Liver (tissue), 8 donors: ENCODE measurements at regions not wholly inside any gene's neighbourhood (a gene's known extent, or its start where the extent isn't known, plus 50 kb on each side); places are given as distances from the start of the nearest gene placed in this dataset.

Source experiments
- DNase-seq: peaks from one replicate; pipeline ENCODE4 v3.0.0-alpha.2; 2017; ENCODE audit warnings: low spot score
- H3K27ac ChIP-seq, 2 donors: one replicate each; pipeline ENCODE4 v1.7.0; 2013; ENCODE audit warnings: inconsistent platforms in 2 of 2, low read length in 2 of 2, control low read depth in 1 of 2, low read depth in 1 of 2, mild to moderate bottlenecking in 1 of 2
- H3K27me3 ChIP-seq, 4 donors: one replicate each; pipeline versions ENCODE4 v1.6.1 to v1.7.0; 2013; ENCODE audit warnings: low read length in 3 of 4, inconsistent platforms in 1 of 4, mild to moderate bottlenecking in 1 of 4, moderate library complexity in 1 of 4; ENCODE audit not compliant: control insufficient read depth in 4 of 4, insufficient read depth in 4 of 4
- H3K36me3 ChIP-seq, 4 donors: one replicate each; pipeline versions ENCODE4 v1.6.1 to v1.7.0; 2013; ENCODE audit warnings: low read length in 3 of 4, mild to moderate bottlenecking in 3 of 4, low read depth in 1 of 4, moderate library complexity in 1 of 4; ENCODE audit not compliant: control insufficient read depth in 4 of 4, insufficient read depth in 3 of 4
- H3K4me1 ChIP-seq, 4 donors: one replicate each; pipeline versions ENCODE4 v1.6.1 to v1.7.0; 2013; ENCODE audit warnings: low read length in 3 of 4, mild to moderate bottlenecking in 3 of 4, moderate library complexity in 1 of 4; ENCODE audit not compliant: control insufficient read depth in 4 of 4, insufficient read depth in 4 of 4
- H3K4me3 ChIP-seq, 3 donors: one replicate each; pipeline versions ENCODE4 v1.6.1 to v1.7.0; 2013; ENCODE audit warnings: low read length in 3 of 3, control low read depth in 1 of 3, low read depth in 1 of 3, mild to moderate bottlenecking in 1 of 3
- H3K9ac ChIP-seq, 2 donors: one replicate each; pipeline ENCODE4 v1.7.0; 2013; ENCODE audit warnings: low read length in 2 of 2, mild to moderate bottlenecking in 2 of 2, moderate library complexity in 2 of 2, control low read depth in 1 of 2, low read depth in 1 of 2
- H3K9me3 ChIP-seq, 4 donors: one replicate each; pipeline versions ENCODE4 v1.6.1 to v1.7.0; 2013; ENCODE audit warnings: low read length in 3 of 4; ENCODE audit not compliant: control insufficient read depth in 4 of 4
- EGR1 ChIP-seq, 2 donors: IDR thresholded peaks; 2 replicates each; pipeline ENCODE4 v1.6.1; 2016 to 2018; ENCODE audit warnings: antibody characterized with exemption in 2 of 2, low read depth in 2 of 2
- FOXA1 ChIP-seq: IDR thresholded peaks from 2 replicates; pipeline ENCODE4 v1.6.1; 2016; ENCODE audit warnings: antibody characterized with exemption
- FOXA2 ChIP-seq: IDR thresholded peaks from 2 replicates; pipeline ENCODE4 v1.6.1; 2016; ENCODE audit warnings: antibody characterized with exemption
- GABPA ChIP-seq, 2 donors: IDR thresholded peaks in 1 of 2; conservative IDR thresholded peaks in 1 of 2; 2 replicates each; pipeline ENCODE4 v1.6.1; 2016; ENCODE audit warnings: antibody characterized with exemption in 2 of 2, mild to moderate bottlenecking in 1 of 2, moderate library complexity in 1 of 2
- HNF4A ChIP-seq, 2 donors: conservative IDR thresholded peaks; 2 replicates each; pipeline ENCODE4 v1.6.1; 2016; ENCODE audit warnings: antibody characterized with exemption in 2 of 2, mild to moderate bottlenecking in 2 of 2
- HNF4G ChIP-seq: IDR thresholded peaks from 2 replicates; pipeline ENCODE4 v1.6.1; 2016; ENCODE audit warnings: antibody characterized with exemption
- JUND ChIP-seq, 2 donors: IDR thresholded peaks; 2 replicates each; pipeline ENCODE4 v1.6.1; 2016; ENCODE audit warnings: antibody characterized with exemption in 2 of 2
- NR2F2 ChIP-seq: IDR thresholded peaks from 2 replicates; pipeline ENCODE4 v1.6.1; 2016; ENCODE audit warnings: antibody characterized with exemption
- RAD21 ChIP-seq, 2 donors: IDR thresholded peaks; 2 replicates each; pipeline ENCODE4 v1.6.1; 2016; ENCODE audit warnings: antibody characterized with exemption in 2 of 2, mild to moderate bottlenecking in 2 of 2
- RXRA ChIP-seq, 2 donors: IDR thresholded peaks; 2 replicates each; pipeline ENCODE4 v1.6.1; 2017 to 2018; ENCODE audit warnings: antibody characterized with exemption in 2 of 2, mild to moderate bottlenecking in 1 of 2
- SP1 ChIP-seq: IDR thresholded peaks from 2 replicates; pipeline ENCODE4 v1.6.1; 2018; ENCODE audit warnings: antibody characterized with exemption, mild to moderate bottlenecking
- TAF1 ChIP-seq: conservative IDR thresholded peaks from 2 replicates; pipeline ENCODE4 v1.6.1; 2016; ENCODE audit warnings: antibody characterized with exemption, mild to moderate bottlenecking
- YY1 ChIP-seq: IDR thresholded peaks from 2 replicates; pipeline ENCODE4 v1.6.1; 2016; ENCODE audit warnings: antibody characterized with exemption, mild to moderate bottlenecking
- WGBS: extraction: QIAGEN DNeasy Blood & Tissue Kit; methylation state at CpG from one replicate; pipeline ENCODE4 v1.1.7; 2013; 5-methylcytosine and 5-hydroxymethylcytosine counted together
- TF ChIP-seq, protein P1 (sequence below): fragments of 150-350 bp; IDR thresholded peaks from 2 replicates; pipeline ENCODE4 v1.5.1; 2017; ENCODE audit warnings: improper control_type of control experiment, low read depth, low read length; ENCODE audit not compliant: missing input control
- TF ChIP-seq, protein P2 (sequence below): IDR thresholded peaks from 2 replicates; pipeline ENCODE4 v1.6.1; 2016; ENCODE audit warnings: antibody characterized with exemption
- TF ChIP-seq, protein P3 (sequence below): IDR thresholded peaks from 2 replicates; pipeline ENCODE4 v1.6.1; 2016; ENCODE audit warnings: antibody characterized with exemption, mild to moderate bottlenecking
- TF ChIP-seq, protein P4 (sequence below): IDR thresholded peaks from 2 replicates; pipeline ENCODE4 v1.6.1; 2016; ENCODE audit warnings: antibody characterized with exemption
- TF ChIP-seq, protein P5 (sequence below): IDR thresholded peaks from 2 replicates; pipeline ENCODE4 v1.6.1; 2016; ENCODE audit warnings: antibody characterized with exemption
- donor health status: healthy.
- donor health status: healthy.
- donor health status: healthy.
- donor health status: healthy.
- donor health status: healthy.

DNA sequence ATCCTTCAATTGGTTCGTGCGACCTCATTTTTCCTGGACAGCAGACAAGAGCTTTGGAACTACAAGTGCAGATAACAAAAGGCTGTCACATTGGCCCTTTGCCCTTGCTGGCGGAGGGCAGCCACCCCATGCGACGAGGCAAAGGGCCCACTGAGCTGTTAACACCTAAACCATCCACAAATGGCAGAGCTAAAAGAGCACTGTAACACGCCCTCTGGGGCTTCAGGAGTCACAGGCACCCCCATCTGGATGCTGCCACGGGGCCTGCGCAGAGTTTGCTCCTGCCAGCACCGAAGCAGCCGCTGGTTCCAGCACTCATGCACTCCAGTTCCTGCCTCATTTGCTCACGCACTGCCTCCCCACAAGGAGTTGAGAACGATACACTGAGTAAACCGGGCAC is 524.9 kb downstream of the ZNF385D start:
- Histone ChIP-seq H3K4me3 (no peak overlapping the region), H3K27me3 (no peaks in the 10 kb centered on the region), H3K9me3 (no peaks in the 10 kb centered on the region), H3K4me1 (no peaks in the 10 kb centered on the region), H3K9ac (no peak overlapping the region), H3K36me3 (no peaks in the 10 kb centered on the region), H3K27ac (no peak overlapping the region)
- no peak for TF ChIP-seq HNF4A (conservative IDR thresholded peaks at IDR 0.05)
- TF ChIP-seq, protein P1, sequence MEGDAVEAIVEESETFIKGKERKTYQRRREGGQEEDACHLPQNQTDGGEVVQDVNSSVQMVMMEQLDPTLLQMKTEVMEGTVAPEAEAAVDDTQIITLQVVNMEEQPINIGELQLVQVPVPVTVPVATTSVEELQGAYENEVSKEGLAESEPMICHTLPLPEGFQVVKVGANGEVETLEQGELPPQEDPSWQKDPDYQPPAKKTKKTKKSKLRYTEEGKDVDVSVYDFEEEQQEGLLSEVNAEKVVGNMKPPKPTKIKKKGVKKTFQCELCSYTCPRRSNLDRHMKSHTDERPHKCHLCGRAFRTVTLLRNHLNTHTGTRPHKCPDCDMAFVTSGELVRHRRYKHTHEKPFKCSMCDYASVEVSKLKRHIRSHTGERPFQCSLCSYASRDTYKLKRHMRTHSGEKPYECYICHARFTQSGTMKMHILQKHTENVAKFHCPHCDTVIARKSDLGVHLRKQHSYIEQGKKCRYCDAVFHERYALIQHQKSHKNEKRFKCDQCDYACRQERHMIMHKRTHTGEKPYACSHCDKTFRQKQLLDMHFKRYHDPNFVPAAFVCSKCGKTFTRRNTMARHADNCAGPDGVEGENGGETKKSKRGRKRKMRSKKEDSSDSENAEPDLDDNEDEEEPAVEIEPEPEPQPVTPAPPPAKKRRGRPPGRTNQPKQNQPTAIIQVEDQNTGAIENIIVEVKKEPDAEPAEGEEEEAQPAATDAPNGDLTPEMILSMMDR, result no peak
- no peak for TF ChIP-seq HNF4G
- TF ChIP-seq YY1, result no peak
- TF ChIP-seq JUND (IDR thresholded peaks at IDR 0.05), result no peak
- no peak for TF ChIP-seq NR2F2
- no peak for TF ChIP-seq SP1
- TF ChIP-seq RAD21 (IDR thresholded peaks at IDR 0.05), result no peak
- TF ChIP-seq, protein P2, sequence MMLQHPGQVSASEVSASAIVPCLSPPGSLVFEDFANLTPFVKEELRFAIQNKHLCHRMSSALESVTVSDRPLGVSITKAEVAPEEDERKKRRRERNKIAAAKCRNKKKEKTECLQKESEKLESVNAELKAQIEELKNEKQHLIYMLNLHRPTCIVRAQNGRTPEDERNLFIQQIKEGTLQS, result no peak
- TF ChIP-seq, protein P3, sequence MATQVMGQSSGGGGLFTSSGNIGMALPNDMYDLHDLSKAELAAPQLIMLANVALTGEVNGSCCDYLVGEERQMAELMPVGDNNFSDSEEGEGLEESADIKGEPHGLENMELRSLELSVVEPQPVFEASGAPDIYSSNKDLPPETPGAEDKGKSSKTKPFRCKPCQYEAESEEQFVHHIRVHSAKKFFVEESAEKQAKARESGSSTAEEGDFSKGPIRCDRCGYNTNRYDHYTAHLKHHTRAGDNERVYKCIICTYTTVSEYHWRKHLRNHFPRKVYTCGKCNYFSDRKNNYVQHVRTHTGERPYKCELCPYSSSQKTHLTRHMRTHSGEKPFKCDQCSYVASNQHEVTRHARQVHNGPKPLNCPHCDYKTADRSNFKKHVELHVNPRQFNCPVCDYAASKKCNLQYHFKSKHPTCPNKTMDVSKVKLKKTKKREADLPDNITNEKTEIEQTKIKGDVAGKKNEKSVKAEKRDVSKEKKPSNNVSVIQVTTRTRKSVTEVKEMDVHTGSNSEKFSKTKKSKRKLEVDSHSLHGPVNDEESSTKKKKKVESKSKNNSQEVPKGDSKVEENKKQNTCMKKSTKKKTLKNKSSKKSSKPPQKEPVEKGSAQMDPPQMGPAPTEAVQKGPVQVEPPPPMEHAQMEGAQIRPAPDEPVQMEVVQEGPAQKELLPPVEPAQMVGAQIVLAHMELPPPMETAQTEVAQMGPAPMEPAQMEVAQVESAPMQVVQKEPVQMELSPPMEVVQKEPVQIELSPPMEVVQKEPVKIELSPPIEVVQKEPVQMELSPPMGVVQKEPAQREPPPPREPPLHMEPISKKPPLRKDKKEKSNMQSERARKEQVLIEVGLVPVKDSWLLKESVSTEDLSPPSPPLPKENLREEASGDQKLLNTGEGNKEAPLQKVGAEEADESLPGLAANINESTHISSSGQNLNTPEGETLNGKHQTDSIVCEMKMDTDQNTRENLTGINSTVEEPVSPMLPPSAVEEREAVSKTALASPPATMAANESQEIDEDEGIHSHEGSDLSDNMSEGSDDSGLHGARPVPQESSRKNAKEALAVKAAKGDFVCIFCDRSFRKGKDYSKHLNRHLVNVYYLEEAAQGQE, result no peak
- TF ChIP-seq GABPA (IDR thresholded peaks at IDR 0.05 in 1 of 2, conservative IDR thresholded peaks at IDR 0.05 in 1 of 2), result no peak
- no peak for TF ChIP-seq TAF1
- TF ChIP-seq, protein P4, sequence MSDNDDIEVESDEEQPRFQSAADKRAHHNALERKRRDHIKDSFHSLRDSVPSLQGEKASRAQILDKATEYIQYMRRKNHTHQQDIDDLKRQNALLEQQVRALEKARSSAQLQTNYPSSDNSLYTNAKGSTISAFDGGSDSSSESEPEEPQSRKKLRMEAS, result no peak
- TF ChIP-seq FOXA2, result no peak
- no peak for TF ChIP-seq RXRA (IDR thresholded peaks at IDR 0.05)
- TF ChIP-seq, protein P5, sequence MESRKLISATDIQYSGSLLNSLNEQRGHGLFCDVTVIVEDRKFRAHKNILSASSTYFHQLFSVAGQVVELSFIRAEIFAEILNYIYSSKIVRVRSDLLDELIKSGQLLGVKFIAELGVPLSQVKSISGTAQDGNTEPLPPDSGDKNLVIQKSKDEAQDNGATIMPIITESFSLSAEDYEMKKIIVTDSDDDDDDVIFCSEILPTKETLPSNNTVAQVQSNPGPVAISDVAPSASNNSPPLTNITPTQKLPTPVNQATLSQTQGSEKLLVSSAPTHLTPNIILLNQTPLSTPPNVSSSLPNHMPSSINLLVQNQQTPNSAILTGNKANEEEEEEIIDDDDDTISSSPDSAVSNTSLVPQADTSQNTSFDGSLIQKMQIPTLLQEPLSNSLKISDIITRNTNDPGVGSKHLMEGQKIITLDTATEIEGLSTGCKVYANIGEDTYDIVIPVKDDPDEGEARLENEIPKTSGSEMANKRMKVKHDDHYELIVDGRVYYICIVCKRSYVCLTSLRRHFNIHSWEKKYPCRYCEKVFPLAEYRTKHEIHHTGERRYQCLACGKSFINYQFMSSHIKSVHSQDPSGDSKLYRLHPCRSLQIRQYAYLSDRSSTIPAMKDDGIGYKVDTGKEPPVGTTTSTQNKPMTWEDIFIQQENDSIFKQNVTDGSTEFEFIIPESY, result no peak
- no peak for TF ChIP-seq FOXA1
- TF ChIP-seq EGR1 (IDR thresholded peaks at IDR 0.05; ENCODE audit: low read depth in 2 of 2), result no peak
- 87% methylated on average over 13 of the region's 13 CpGs for WGBS
- no peak for DNase-seq
